ENCODE measurements at regions not wholly inside any gene's neighbourhood (a gene's known extent, or its start where the extent isn't known, plus 50 kb on each side); places are given as distances from the start of the nearest gene placed in this dataset.

DNA sequence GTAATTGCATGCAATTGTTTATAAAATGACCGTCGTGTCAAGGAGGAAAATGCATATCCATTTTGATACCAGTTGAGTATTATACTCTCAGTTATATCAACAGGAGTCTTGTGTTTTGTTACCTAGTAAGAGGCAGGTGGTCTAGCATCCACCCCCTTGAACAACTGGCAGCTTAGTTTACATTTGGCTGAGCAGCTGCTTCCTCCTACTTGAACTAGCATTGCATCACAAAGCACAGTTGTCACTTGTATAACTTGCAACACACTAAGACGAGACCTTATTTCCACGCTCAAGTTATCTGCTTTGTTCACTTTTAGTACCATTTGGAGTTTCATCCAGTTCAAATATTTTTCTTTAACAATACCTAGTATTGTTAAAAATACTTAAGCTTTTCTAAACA, 75.4 kb upstream of the UBE2E3 start:
- TF ChIP-seq, protein P1, sequence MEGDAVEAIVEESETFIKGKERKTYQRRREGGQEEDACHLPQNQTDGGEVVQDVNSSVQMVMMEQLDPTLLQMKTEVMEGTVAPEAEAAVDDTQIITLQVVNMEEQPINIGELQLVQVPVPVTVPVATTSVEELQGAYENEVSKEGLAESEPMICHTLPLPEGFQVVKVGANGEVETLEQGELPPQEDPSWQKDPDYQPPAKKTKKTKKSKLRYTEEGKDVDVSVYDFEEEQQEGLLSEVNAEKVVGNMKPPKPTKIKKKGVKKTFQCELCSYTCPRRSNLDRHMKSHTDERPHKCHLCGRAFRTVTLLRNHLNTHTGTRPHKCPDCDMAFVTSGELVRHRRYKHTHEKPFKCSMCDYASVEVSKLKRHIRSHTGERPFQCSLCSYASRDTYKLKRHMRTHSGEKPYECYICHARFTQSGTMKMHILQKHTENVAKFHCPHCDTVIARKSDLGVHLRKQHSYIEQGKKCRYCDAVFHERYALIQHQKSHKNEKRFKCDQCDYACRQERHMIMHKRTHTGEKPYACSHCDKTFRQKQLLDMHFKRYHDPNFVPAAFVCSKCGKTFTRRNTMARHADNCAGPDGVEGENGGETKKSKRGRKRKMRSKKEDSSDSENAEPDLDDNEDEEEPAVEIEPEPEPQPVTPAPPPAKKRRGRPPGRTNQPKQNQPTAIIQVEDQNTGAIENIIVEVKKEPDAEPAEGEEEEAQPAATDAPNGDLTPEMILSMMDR (conservative IDR thresholded peaks at IDR 0.05; ENCODE audit: control insufficient read depth, insufficient read depth, low read depth, low read length): no peak
- no peak for DNase-seq (ENCODE audit: low read depth)
- no peak overlapping the region for H3K4me3 ChIP-seq (ENCODE audit: control insufficient read depth, low read depth, low read length)

DNA sequence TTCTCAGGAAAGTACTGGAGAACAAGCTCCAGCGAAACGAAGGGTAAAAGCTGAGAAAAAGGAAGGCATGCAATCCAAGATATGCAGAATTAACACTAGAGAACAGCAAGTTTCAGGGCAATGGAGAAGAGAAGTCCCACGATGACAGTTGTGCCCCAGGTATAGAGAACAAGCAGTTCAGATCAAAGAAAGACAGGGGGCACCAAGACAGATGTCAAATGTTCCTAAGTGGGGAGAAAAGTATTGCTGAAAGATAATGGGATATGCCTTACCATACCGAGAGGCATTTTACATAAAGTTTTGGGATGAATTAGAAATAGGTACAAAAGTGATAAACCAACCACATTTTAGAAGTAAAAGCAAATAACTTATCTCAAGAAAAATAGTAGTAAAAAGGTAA, 79.1 kb upstream of the UBE2E3 start:
- no peak overlapping the region for H3K4me3 ChIP-seq (ENCODE audit: control insufficient read depth, low read depth, low read length)
- TF ChIP-seq, protein P1 (conservative IDR thresholded peaks at IDR 0.05; ENCODE audit: control insufficient read depth, insufficient read depth, low read depth, low read length): no peak
- DNase-seq (ENCODE audit: low read depth): no peak

DNA sequence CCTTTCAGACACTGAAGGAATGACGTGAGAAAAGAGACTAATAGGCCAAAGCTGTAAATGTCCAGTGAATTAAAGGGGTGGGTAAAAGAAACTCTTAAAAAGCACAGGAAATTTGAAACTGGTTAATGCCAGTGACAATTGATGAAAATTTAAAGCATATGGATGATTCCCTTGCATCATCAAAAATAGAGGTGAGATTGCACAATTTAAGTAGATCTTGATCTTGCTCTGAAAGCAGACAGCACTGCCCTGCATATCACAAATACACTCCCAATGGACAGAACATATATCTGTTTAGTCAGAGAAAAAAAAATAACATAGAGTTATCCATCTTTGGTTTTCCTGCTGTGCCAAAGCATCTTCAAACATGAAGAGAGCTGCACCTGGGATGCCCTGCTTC, 86.7 kb upstream of the UBE2E3 start:
- H3K4me3 ChIP-seq (ENCODE audit: control insufficient read depth, low read depth, low read length): no peak overlapping the region
- DNase-seq (ENCODE audit: low read depth): no peak
- TF ChIP-seq, protein P1 (conservative IDR thresholded peaks at IDR 0.05; ENCODE audit: control insufficient read depth, insufficient read depth, low read depth, low read length): no peak

DNA sequence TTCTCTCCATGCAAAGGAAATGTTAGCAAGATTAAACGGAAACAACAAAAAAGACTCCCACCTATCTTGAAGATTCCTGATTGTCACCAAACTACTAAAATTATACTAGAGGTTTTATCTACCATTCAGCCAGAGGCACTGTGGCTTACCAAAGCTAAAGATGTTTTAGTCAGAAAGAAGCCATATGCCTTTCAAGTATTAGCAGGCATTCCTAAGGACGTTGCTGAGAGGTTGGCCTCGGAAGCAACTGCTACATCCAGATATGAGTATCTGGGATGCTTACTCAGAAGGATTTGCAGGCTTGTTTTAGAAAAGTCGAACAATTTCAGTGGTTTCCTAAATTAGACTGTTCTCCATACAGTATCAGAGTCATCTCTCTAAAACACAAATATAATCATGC, 88.3 kb upstream of the UBE2E3 start:
- TF ChIP-seq, protein P1 (conservative IDR thresholded peaks at IDR 0.05; ENCODE audit: control insufficient read depth, insufficient read depth, low read depth, low read length): no peak
- no peak overlapping the region for H3K4me3 ChIP-seq (ENCODE audit: control insufficient read depth, low read depth, low read length)
- no peak for DNase-seq (ENCODE audit: low read depth)

DNA sequence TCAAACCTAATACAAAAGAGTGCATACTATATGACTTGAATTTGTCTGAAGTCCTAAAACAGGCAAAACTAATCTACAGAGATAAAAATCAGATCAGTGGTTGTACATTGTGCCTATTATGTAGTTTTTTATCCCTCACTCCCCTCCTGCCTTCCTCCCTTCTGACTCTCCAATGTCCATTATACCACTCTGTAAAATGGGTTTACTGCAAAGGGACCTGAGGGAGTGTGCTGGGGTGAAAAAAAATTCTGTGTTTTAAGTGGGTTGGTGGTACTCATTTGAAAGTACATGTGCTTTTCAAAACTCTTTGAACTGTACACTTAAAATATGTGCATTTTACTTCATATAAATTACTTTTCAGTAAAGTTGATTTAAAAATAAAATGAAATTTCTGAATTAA, 89.0 kb upstream of the UBE2E3 start:
- H3K4me3 ChIP-seq (ENCODE audit: control insufficient read depth, low read depth, low read length): no peak overlapping the region
- DNase-seq (ENCODE audit: low read depth): no peak
- TF ChIP-seq, protein P1 (conservative IDR thresholded peaks at IDR 0.05; ENCODE audit: control insufficient read depth, insufficient read depth, low read depth, low read length): no peak

DNA sequence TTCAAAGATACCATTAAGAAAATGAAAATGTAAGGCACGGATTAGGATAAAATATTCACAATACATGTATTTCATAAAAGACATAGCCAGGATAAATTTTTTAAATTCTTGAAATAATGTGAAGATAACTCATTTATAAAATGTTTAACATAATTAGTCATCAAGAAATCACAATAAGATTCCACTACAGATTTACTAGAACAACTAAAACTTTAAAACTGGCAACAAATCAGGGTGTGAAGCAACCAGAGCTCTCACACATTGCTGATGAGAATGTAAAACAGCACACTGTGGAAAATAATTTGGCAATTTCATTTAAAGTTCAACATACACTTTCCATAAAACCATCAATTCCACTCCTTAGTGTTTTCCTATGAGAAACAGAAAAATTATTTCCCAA, 89.6 kb upstream of the UBE2E3 start:
- peak; percentile 11 for DNase-seq (ENCODE audit: low read depth)
- H3K4me3 ChIP-seq (ENCODE audit: control insufficient read depth, low read depth, low read length): no peak overlapping the region
- TF ChIP-seq, protein P1 (conservative IDR thresholded peaks at IDR 0.05; ENCODE audit: control insufficient read depth, insufficient read depth, low read depth, low read length): no peak

DNA sequence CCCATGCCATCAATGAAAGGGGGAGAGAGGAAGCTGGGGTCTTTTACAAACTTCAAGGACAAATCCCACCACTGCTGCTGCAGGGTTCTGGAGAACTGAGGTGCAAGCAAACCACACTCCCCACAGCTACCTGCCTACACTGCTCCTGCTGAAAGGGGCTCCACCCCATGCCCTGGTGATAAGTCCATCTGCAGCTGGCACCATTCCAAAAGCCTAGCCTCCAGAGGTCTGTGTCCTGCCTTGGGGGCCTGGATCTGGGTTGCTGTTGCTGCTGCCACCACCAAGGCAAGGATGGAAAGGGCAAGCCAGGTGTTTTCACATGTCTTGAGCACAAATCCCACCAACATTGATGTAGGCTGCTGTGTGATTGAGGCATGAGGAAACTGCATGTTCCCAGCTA, 97.4 kb upstream of the UBE2E3 start:
- no peak for DNase-seq (ENCODE audit: low read depth)
- no peak overlapping the region for H3K4me3 ChIP-seq (ENCODE audit: control insufficient read depth, low read depth, low read length)
- TF ChIP-seq, protein P1 (conservative IDR thresholded peaks at IDR 0.05; ENCODE audit: control insufficient read depth, insufficient read depth, low read depth, low read length): no peak
